A673 (cell line): ENCODE measurements at regions not wholly inside any gene's neighbourhood (a gene's known extent, or its start where the extent isn't known, plus 50 kb on each side); places are given as distances from the start of the nearest gene placed in this dataset.

Source experiments
- BruUV-seq: library from RNA; stranded (reverse); fragments of 400-500 nt; replicated peaks from 2 replicates; lab custom pipeline; 2021; lab: Mats Ljungman, UMichigan
- CTCF ChIA-PET: fragments of 300-600 bp; sonication (Branson Sonifier 250); formaldehyde crosslinking; loops from one replicate; lab custom pipeline; 2022; ENCODE audit warnings: antibody characterized with exemption; lab: Charles Lee
- POLR2A ChIA-PET: fragments of 300-600 bp; sonication (Branson Sonifier 250); formaldehyde crosslinking; loops from one replicate; lab custom pipeline; 2022; ENCODE audit warnings: antibody characterized with exemption; ENCODE audit not compliant: low non-redundant PET; lab: Charles Lee
- DNase-seq: peaks from one replicate; pipeline ENCODE4 v3.0.0-alpha.2; 2015; ENCODE audit warnings: low spot score
- H3K27ac ChIP-seq: fragments of 200-600 bp; sonication (generic); 2 replicates; pipeline ENCODE4 v1.5.1; 2016; ENCODE audit warnings: mixed run types, low read depth, mild to moderate bottlenecking, mixed read lengths, antibody characterized with exemption, low read length; ENCODE audit not compliant: poor library complexity, severe bottlenecking
- H3K27me3 ChIP-seq: fragments of 200-600 bp; sonication (generic); replicated peaks from 2 replicates; pipeline ENCODE4 v1.6.1; 2017; ENCODE audit warnings: mixed run types, low read depth, mild to moderate bottlenecking, mixed read lengths, antibody characterized with exemption, low read length; ENCODE audit not compliant: insufficient read depth, poor library complexity
- H3K36me3 ChIP-seq: fragments of 200-600 bp; sonication (generic); 2 replicates; pipeline ENCODE4 v1.6.1; 2016; ENCODE audit warnings: mixed run types, mild to moderate bottlenecking, mixed read lengths, antibody characterized with exemption, low read length; ENCODE audit not compliant: insufficient read depth, poor library complexity, severe bottlenecking
- H3K4me1 ChIP-seq: fragments of 200-600 bp; sonication (generic); 2 replicates; pipeline ENCODE4 v1.6.1; 2017; ENCODE audit warnings: mixed run types, mild to moderate bottlenecking, mixed read lengths, antibody characterized with exemption, low read length; ENCODE audit not compliant: insufficient read depth, poor library complexity, severe bottlenecking
- H3K4me3 ChIP-seq: fragments of 200-600 bp; sonication (generic); 2 replicates; pipeline ENCODE4 v1.5.1; 2016; ENCODE audit warnings: low read depth, mixed run types, mild to moderate bottlenecking, mixed read lengths, low read length; ENCODE audit not compliant: poor library complexity, severe bottlenecking
- H3K9me3 ChIP-seq: fragments of 200-600 bp; sonication (generic); 2 replicates; pipeline ENCODE4 v1.6.1; 2016; ENCODE audit warnings: mixed run types, low read depth, mild to moderate bottlenecking, mixed read lengths, antibody characterized with exemption, low read length; ENCODE audit not compliant: poor library complexity, severe bottlenecking
- CTCF ChIP-seq: fragments of 300-800, 200-600 bp; sonication (generic); conservative IDR thresholded peaks from 2 replicates; pipeline ENCODE4 v1.5.1; 2017; ENCODE audit warnings: low read depth, mild to moderate bottlenecking, antibody characterized with exemption, low read length, moderate library complexity, mixed read lengths
- EZH2 ChIP-seq: fragments of 200-600 bp; sonication (generic); IDR thresholded peaks from 2 replicates; pipeline ENCODE4 v1.6.1; 2017; ENCODE audit warnings: borderline replicate concordance, low read depth, mild to moderate bottlenecking, mixed read lengths, antibody characterized with exemption, low read length; ENCODE audit not compliant: poor library complexity, severe bottlenecking
- intact Hi-C: fragments of 100-400 bp; cut with micrococcal nuclease; formaldehyde crosslinking; loops from one replicate; pipeline ENCODE4 v1.10.0; 2022; ENCODE audit not compliant: unreplicated experiment

- Histone ChIP-seq H3K27me3 (peaks cover 30% of the 10 kb centered on the region), H3K36me3 (no peaks in the 10 kb centered on the region), H3K27ac (no peak overlapping the region), H3K4me1 (no peaks in the 10 kb centered on the region), H3K9me3 (no peaks in the 10 kb centered on the region), H3K4me3 (no peak overlapping the region)
- no TSS peak for BruUV-seq
- CTCF ChIA-PET: no interaction called here
- POLR2A ChIA-PET: no interaction called here
- no peak for DNase-seq
- intact Hi-C loops: no loop called here
- TF ChIP-seq EZH2 (no peak), CTCF (no peak)
Measured at GRCh38 chr2:55973673-55974072, 50.1 kb upstream of the EFEMP1 start.

- no peaks in the 10 kb centered on the region for H3K9me3 ChIP-seq
- DNase-seq: no peak
- no TSS peak for BruUV-seq
- no peaks in the 10 kb centered on the region for H3K4me1 ChIP-seq
- no peaks in the 10 kb centered on the region for H3K36me3 ChIP-seq
- no peak overlapping the region for H3K4me3 ChIP-seq
- H3K27ac ChIP-seq: no peak overlapping the region
- intact Hi-C loops: no loop called here
- TF ChIP-seq CTCF (no peak), EZH2 (no peak)
- POLR2A ChIA-PET: no interaction called here
- peaks cover 22% of the 10 kb centered on the region for H3K27me3 ChIP-seq
- CTCF ChIA-PET: no interaction called here
Measured at GRCh38 chr2:55976681-55977080, 53.1 kb upstream of the EFEMP1 start.

GRCh38 chr2:55985406-55985805, 61.8 kb upstream of the EFEMP1 start:
- intact Hi-C loops: no loop called here
- DNase-seq: no peak
- Histone ChIP-seq H3K36me3 (no peaks in the 10 kb centered on the region), H3K4me3 (no peak overlapping the region), H3K4me1 (no peaks in the 10 kb centered on the region), H3K9me3 (no peaks in the 10 kb centered on the region), H3K27me3 (peaks cover 17% of the 10 kb centered on the region), H3K27ac (no peak overlapping the region)
- CTCF ChIA-PET: no interaction called here
- POLR2A ChIA-PET: no interaction called here
- TF ChIP-seq CTCF (no peak), EZH2 (no peak)
- BruUV-seq: no TSS peak
